T1000 (cell line): ENCODE measurements at regions not wholly inside any gene's neighbourhood (a gene's known extent, or its start where the extent isn't known, plus 50 kb on each side); places are given as distances from the start of the nearest gene placed in this dataset.
"Not testable (repeated sequence)": the region's sequence is repeated elsewhere in the genome, so short reads cannot be mapped to it uniquely, and the experiment has no call there.

Experiments
- DNase-seq: peaks from one replicate; lab custom pipeline; 2025; ENCODE audit warnings: mixed read lengths; lab: John Stamatoyannopoulos, UW

DNA sequence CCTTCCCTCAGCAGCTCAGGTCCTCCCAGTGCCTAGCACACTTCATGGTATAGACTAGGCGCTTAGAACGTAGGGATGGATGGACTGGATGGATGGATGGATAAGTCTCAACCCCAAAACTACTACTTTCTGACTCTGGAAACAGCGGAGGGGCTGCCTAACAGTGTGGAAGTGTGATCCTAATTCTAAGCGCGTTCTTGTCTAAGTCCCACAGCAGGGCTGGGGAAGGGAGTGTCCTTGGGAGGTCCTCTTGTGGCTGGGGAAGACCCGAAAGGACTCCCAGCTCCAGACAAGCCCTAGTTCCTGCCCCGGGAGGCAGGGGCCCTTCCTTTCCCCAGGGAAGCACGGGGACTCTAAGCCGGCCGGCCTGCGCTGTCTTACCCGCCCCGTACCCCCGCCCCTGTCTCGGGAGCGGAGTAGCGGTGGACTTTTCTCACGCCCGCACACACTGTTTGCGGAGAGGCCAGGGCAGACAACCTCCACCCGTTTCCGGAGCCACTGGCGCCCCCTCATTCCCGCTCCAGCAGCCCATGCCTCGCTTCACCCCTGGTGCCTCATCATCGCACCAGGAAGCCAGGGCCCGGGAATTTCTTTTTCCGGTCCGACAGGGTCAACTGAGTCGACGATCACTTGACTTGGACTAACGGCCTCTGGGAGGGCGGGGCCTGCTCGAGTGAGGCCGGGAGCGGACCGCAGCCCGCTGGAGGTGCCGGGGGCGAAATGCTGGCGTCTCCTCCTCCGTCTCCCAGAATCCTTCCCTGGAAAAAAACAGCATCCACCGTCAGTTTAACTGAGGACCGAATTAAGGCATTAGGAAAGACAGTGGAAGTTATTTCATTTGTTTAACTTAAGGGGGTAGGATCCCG, 133.3 kb downstream of the TBC1D2B start:
- DNase-seq = no peak

DNA sequence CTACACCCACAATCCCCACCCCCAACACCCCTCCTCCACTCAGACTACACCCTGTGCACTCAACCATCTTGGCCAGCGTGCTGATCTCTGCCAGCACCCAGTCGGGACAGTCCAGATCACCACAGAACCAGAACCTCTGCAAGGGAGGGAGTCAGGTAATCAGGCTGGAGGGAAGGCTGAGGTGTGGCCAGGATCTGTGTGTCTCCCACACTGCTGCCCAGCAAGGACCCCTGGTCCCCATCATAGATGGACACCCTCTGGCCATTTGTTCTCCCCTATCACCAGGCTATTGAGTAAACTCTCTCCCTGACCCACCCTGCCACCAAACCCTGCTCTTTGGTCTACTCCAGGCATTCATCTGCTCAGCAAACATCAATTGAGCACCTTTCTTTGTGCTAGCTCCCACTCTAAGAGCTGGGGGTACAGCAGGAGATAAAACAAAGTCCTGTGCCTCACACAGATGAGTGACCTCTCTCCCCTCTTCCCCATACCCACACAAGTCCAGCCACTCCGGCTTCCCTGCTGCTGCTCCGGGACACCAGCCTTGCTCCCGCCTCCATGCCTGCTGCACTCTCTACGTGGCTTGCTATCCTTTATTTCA, 134.8 kb downstream of the TBC1D2B start:
- DNase-seq = no peak

DNA sequence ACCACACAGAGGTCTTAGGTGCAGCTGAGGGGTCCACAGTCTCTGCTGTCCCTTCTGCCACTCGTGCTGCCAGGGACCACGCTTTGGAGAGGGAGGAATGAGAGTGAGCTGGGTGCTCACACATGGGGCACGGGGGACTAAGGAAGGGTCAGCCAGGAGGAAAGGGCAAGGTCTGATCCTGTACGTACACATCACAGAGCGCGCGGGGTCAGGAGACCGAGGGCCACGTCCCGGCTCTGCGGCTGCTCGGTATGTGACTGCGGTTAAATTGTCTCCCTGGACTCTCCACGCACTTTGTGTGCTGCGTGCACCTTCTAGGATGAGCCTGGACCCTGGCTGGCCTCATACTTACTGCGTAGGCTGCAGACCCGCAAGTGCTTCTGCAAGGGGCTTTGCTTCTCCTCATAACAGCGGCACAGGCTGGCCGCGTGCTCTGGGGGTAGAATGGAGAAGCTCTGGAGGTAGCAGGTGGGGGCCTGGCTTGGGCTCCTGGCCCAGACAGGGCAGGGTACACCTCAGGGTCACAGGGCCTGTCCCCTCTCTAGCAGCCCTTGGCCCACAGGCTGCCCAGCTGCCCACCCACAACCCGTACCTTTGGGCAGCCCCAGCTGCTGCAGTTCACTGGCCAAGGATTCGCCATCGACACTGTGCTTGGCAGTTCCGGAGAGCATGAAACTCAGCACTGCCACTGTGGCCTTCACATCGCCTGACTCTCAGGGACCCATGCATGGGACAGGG, 136.3 kb downstream of the TBC1D2B start:
- not testable (repeated sequence) for DNase-seq

DNA sequence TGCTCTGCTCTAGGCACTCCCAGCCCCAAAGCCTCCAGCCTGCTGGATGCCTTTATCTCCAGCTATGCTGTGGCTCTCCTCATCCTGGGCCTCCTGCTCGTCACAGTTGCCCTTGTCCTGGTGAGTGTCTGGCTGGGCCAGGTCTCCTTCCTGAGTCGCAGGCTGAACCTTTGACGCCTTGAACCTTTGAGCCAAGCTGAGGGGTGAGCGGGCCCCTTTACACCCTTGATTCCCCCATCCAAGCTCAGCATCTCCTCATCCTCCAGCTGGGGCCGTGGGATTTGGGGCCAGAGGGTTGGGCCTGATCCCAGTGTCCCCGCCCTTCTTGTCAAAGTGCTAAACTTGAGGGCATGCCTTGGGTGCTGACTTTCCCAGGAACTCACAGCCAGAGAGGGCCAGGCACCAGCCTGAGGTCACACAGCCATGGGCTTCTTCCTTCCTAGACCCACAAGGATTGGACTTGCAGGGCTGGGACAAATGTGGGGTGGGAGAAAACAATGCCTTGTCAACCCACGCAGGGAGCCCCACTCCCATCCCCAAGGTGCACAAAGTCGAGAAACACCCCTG, 137.0 kb downstream of the TBC1D2B start:
- DNase-seq = no peak

DNA sequence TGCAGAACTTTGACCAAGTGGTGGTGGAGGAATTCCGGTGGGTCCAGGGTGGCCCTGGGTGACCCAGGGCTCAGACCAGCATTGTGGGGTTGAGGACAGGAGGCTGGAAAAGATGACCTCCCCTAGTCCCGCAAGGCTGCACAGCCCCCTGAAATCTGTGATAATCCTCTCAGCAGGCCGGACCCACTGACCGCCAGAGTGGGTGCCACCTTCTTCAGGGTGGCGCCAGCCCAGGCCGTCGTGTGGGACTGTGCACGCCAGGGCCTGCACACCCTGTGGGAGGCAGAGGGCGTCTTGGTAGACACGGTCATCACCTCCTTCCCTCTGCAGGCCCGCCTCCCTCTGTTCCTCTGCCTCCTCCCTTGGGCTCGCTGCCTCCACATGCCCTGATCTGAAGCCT, 137.7 kb downstream of the TBC1D2B start:
- no peak for DNase-seq

DNA sequence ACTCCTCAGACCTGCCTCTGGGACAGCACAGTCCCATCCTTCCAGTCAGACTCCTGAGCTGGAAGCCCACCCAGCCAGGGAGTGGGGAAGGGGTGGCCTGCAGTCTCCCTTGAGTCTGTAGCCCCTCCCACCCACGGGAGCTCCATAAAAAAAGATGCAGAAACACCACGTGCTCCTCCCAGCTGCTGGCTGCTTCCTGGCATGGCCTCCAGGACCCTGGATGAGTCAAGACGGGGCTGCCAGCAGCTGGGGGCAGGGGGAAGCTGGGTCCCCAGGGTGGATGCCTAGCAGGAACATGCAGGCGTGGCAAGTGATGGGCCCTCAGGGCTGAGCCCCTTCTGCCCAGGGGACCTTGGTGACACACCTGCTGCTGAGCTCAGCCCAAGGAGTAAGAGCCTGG, 138.5 kb downstream of the TBC1D2B start:
- DNase-seq = not testable (repeated sequence)

DNA sequence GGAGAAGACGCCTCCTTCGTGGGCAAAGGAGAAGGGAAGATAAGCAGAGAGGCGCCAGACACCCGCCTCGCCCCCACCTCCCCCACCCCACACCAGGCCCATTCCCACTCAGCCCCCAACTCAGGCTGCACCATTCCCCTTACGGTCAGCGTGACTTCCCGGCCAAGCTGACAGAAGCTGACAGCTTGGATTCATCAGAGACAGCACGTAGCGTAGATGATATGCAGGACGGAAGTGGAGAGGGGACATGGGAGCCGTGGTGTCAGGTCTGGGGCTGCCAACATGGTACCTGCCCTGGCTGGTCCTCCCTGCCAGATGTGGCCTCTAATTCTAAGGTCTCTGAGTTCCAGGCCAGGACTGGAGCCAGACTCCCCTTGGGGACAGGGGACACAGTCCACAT, 139.0 kb downstream of the TBC1D2B start:
- not testable (repeated sequence) for DNase-seq

DNA sequence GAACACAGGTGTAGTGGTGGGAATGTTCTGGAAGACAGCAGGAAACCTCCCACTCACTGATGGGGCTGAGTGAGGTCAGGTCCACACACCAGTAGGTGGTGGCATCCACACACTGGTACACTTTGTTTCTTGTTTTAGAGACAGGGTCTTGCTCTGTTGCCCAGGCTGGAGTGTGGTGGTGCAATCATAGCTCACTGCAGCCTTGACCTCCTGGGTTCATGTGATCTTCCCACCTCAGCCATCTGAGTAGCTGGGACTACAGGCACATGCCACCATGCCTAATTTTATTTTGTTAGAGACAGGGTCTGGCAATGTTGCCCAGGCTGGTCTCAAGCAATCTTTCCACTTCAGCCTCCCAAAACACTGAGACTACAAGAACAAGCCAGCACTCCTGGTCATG, 140.9 kb downstream of the TBC1D2B start:
- not testable (repeated sequence) for DNase-seq

DNA sequence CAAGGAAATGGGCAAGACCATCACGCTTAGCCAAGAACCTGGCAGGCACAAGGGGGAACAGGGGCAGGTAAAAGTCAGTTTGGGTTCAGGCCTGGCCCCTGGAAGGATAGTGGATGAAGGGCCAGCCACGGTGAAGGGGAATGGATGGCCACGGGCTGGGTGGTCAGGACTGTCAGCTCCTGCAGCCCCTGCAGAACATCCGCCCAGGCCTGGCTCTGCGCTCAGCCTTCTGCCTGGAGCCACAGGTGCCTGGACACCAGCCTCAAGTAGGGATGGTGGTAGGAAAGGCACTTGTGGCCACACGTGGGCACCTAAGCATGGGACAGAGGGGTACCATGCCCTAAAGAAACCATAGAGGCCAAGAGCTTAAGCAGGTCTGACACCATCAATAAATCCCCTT, 143.0 kb downstream of the TBC1D2B start:
- DNase-seq = not testable (repeated sequence)

DNA sequence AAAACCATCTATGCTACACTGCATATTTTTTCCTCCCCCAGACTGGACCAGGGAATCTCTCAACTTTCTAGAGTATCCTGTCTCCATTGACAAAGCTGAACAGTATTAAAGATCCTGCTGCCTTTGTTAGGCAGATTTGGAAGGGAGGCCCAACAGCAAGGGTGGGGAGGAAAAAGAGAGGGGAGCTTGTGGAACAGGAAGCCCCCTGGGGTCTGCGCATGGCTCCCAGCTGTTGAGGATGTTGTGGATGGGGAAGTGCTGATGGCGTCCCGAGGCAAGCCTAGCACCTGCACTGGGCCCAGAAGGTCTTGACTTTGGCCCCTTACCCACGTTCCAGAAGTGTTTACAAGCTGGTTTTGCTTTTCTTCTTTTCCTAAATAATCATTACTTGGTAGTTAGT, 146.6 kb downstream of the TBC1D2B start:
- not testable (repeated sequence) for DNase-seq

DNA sequence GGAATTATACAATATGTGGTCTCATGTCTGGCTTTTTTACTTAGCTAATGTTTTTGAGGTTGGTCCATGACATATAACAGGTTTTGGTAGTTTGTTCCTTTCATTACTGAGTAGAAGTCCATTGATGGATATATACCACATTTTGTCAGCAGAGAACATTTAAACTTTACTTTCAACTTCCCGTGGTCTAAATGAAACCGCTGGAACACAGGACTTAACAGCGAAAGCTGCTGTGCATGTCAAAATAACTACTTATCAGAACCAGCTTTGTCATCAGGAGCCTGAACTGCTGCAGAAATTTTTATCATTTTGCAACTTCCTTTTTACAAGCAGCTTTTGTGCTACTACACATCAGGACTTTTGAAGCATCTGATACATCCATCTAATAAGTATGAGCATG, 147.0 kb downstream of the TBC1D2B start:
- not testable (repeated sequence) for DNase-seq

DNA sequence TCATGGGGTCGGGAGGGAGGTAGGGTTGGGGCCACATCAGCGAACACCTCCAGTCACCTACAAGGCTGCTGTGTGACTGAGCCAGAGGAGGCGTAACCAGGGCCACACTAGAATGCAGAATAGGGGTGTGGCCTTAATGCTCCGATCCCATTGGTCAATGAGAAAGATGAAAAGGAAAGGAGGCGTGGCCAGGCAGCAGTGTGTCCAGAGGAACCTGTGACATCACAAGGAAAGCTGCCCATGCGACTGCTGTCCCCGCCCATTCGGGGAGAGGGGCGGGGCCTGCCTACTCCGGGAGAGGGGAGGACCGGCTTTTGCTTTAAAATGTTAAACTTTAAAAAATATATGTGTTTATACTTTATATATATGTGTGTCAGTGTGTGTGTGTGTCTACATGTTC, 150.7 kb downstream of the TBC1D2B start:
- not testable (repeated sequence) for DNase-seq

DNA sequence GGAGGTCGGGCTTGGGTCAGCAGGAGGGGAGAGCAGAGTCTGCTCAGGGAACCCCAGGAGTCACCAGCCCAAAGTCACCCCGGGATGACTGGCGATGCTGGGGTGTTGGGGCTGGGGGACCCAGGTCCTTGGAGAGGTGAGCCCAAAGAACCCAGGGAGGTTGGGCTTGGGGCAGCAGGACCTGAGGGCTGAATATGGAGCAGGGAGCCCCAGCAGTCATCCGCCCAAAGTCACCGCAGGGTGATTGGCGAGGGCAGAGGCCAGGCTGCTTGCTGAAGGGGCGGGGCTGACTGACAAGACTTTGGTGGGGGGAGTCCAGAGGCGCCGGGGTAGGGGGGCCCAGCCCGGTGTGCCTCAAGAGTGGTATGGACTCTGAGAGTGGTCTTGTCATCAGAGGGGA, 151.2 kb downstream of the TBC1D2B start:
- DNase-seq = not testable (repeated sequence)

DNA sequence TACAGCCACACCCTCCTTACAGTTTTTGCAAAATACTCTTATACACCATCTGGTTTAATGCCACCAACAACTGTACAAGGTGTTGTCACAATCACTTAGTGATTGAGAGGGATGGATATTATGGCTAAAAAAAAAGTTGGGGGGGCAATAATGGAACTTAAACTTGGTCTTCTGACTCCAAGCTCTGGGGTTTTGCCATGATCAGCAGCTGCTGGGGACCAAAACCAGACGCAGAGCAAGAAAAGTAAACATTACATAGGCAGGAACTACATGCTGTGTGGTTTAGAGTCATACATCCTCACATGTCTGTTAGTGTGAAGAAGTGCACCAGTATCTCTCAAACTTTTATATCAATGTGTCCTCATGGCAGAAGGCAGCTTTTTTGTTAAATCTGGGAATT, 152.4 kb downstream of the TBC1D2B start:
- DNase-seq = not testable (repeated sequence)

DNA sequence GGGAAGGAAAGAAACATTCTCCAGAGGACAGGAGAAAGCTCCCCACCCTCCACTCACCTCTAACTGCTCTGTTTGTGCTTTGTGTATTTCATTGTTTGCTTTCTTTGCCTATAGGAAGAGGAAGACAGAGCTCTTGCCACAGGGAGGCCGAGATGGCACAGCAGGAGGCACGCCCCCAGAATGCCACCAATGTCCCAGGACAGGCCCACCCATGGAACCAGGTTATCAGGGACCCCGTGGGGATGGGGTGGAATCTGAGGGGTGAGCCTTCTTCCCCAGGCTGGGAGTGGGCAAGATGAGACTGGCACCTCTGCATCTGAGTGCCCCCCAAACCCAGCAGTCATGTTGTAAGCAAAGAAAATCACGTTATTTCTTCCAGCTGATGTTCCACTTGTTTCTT, 155.8 kb downstream of the TBC1D2B start:
- no peak for DNase-seq

DNA sequence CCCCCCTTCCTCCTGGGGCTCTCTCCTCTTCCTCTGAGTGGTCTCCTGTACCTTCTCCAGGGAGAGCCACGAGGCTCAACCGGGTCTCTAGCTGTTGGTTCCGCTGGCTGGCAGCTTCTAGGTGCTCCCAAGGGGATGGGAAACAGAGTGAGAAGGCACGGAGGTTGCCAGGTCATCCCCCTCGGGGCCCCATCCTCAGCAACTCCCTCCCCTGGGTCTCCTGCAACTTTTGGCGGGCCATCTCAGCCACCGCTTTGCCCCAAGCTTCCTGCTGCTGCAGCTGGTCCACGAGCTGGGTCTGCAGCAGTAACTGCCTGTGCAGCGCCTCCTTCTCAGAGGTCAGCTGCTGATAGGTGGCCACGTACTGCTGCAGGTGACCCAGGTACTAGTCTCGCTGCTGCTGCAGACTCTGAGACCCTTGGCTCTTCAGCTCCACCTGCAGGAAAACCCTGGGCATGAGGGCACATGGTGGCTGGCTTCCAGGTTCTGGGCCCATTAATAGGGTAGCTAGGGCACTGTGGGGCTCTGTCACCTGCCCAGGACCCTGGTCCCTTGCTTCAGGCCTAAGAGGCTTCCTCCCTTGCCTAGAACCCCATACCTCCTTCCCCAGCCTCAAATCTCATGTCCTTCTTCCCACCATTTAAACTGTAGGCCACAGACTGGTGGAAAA, 160.4 kb downstream of the TBC1D2B start:
- not testable (repeated sequence) for DNase-seq

DNA sequence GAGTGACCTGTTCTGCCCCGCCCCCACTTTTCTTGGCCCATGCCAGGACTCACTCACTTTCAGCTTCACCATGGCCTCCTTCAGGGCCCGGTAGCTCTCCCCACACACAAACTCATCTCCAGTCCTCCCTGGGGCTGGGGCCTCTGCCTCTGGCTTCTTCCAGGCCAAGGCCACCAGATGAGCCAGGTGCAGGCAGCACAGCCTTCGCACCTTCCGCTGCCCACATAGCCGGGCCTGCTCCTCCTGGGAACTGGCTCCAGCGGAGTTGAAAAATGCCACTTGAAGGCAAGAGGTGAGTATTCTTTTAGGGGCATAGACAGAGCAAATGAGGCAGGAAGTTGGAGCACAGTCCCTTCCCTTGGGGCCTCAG, 161.6 kb downstream of the TBC1D2B start:
- not testable (repeated sequence) for DNase-seq

DNA sequence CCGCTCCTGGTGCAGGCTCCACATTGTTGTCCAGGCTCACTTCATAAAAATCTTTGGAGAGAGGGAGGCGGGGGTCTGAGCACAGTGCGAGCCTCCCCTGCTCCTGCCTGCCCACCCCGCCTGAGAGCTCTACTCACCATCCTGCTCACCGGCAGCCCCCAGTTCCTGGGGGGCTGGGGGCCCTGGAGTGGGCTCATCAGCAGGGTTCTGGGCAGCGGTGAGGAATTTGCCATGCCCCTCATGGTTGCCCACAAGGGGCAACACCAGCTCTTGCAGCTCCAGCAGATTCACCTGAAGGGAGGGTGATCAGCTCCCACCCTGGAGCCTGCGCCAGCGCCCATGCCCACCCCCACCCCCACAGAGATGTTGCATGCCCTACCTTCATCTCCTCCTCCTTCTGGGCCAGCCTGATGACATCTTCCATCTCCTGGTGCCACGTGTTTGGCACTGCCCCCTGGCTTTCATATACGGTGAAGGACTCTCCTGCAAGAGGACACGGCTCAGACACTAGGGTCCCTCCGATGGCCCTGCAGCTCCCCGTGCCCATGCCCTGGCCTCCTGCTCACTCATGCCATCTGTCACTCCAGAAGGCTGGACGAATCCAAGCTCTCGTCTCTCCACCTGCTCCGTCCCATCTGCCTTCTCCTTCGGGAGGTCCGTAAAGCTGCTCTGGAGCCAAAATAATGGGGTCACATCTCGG, 162.1 kb downstream of the TBC1D2B start:
- DNase-seq = no peak

DNA sequence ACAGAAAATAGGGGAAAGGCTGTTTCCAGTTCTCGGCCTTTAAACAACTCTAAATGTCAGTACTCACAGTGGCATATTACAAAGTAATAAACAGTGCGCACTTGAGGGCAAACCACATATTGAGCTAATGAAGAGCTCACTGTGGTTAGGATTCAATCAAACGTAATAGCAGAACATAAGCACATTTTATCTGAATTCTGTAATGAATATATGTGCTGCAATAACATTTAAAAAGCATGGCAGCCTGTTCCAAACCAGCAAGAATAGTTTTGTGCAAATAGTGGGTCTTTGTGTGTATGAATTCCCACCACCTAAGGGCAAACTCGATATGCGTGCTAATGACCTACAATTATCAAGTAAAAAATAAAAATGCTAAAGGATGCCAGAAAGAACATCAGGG, 163.0 kb downstream of the TBC1D2B start:
- not testable (repeated sequence) for DNase-seq

DNA sequence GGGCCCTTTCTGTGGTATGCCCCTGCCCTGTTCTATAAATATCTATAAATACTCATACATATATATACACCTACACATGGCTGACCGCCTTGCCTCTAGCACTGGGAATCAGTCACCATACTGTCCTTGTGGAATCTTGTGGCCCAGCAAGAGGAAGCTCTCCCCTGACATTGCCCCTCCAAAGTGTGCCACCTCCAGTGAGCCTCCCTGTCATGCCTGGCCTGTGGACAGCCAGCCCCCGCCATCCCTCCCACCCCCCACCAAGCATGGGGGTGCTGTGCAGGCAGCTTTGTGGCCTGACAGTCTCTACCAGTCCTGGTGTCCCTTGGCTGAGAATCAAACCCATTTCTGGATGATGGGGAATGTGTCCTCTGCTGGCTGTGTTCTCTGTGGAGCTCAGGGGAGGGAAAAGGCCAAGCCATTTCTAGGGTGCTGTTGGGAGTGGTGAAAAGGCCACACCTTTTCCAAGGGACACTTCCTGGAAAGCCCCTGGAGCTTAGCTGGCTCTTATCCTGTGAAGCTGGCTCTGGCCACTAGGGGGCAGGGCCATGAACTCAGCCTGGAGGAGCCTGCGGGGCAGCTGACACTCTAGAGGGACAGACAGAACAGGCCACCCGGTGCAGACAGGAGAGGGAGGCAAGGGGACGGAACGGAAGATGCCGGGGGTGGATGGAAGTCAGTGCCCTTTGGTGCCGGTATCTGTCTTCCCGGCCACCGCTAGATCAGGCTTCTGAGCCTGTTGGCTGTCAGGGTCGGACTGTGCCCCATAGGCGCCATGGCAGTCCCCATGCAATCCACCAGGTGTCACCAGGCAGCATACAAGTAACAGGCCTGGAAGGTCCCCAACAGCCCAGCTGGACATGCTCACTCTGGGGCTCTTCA, 167.2 kb downstream of the TBC1D2B start:
- DNase-seq = not testable (repeated sequence)
